ENCODE measurements at regions not wholly inside any gene's neighbourhood (a gene's known extent, or its start where the extent isn't known, plus 50 kb on each side); places are given as distances from the start of the nearest gene placed in this dataset.
"Not testable (repeated sequence)": the region's sequence is repeated elsewhere in the genome, so short reads cannot be mapped to it uniquely, and the experiment has no call there.

- Histone ChIP-seq H3K14ac (ENCODE audit: insufficient read depth, low read length) (no peak overlapping the region), H2BK20ac (ENCODE audit: low read depth, low read length, poor library complexity, severe bottlenecking) (no peak overlapping the region), H3K18ac (ENCODE audit: insufficient read length, low read depth, low read length) (no peak overlapping the region), H3K27ac (ENCODE audit: insufficient read length, low read depth, low read length) (no peak overlapping the region), H2BK5ac (ENCODE audit: insufficient read length, low read length) (no peak overlapping the region), H2BK120ac (ENCODE audit: low read depth, low read length, poor library complexity, severe bottlenecking) (no peak overlapping the region), H4K20me1 (ENCODE audit: control insufficient read depth, insufficient read depth, insufficient read length) (no peaks in the 10 kb centered on the region), H3K4me1 (ENCODE audit: insufficient read depth, low read length) (no peaks in the 10 kb centered on the region), H4K91ac (ENCODE audit: insufficient read length, low read depth, low read length) (no peak overlapping the region), H3K23ac (ENCODE audit: insufficient read length, low read depth, low read length) (no peak overlapping the region), H3K4ac (ENCODE audit: low read depth, low read length) (no peak overlapping the region), H3K9ac (ENCODE audit: extremely low read depth, insufficient read length, low read length) (no peak overlapping the region), H4K8ac (replicated peaks; ENCODE audit: insufficient read length, low read depth, low read length) (no peak overlapping the region), H2BK12ac (ENCODE audit: insufficient read length, low read depth, low read length) (no peak overlapping the region), H2BK15ac (ENCODE audit: low read depth, low read length) (no peak overlapping the region), H3K9me3 (ENCODE audit: control insufficient read depth, low read depth, low read length) (peaks cover 97% of the 10 kb centered on the region), H3K56ac (ENCODE audit: insufficient read length, low read depth, low read length) (no peak overlapping the region), H4K5ac (ENCODE audit: insufficient read length, low read depth, low read length) (no peak overlapping the region), H3K4me2 (ENCODE audit: insufficient read depth, insufficient read length, low read length) (no peak overlapping the region), H2AFZ (ENCODE audit: low read length) (no peak overlapping the region), H3T11ph (ENCODE audit: low read length) (no peak overlapping the region), H3K27me3 (ENCODE audit: insufficient read depth, low read length) (no peaks in the 10 kb centered on the region), H3K79me1 (ENCODE audit: insufficient read depth, low read depth, low read length, poor library complexity, severe bottlenecking) (no peaks in the 10 kb centered on the region), H2AK5ac (ENCODE audit: insufficient read length, low read length) (no peak overlapping the region), H3K79me2 (ENCODE audit: insufficient read depth, low read length) (no peaks in the 10 kb centered on the region), H3K23me2 (ENCODE audit: insufficient read length, low read depth, low read length, poor library complexity, severe bottlenecking) (no peaks in the 10 kb centered on the region)
- 100% methylated on average over 3 of the region's 8 CpGs for WGBS (ENCODE audit: extremely low coverage, insufficient read length, low lambda C conversion rate)
- Mint-ChIP-seq H3K36me3 (ENCODE audit: insufficient read depth in 1 of 3, low read depth in 3 of 3) (peaks cover 10 to 25% (median 24%) of the 10 kb centered on the region in 3 experiments; a peak in 6 of 7 replicates), H3K27ac (no peak overlapping the region), H3K4me1 (no peaks in the 10 kb centered on the region), H3K4me3 (no peak overlapping the region), H3K27me3 (ENCODE audit: low read depth) (no peaks in the 10 kb centered on the region; the same call in 1 of the 2 replicates), H3K9me3 (peaks cover 93 to 94% of the 10 kb centered on the region in 2 experiments)
- DNase-seq: no peak
- no peak for TF ChIP-seq CTCF (conservative IDR thresholded peaks at IDR 0.05)
Measured at GRCh38 chr13:19074519-19074918, 107.1 kb downstream of the TUBA3C start.

GRCh38 chr13:19074106-19074505 is 107.5 kb downstream of the TUBA3C start:
- H3K27me3 ChIP-seq (ENCODE audit: insufficient read depth, low read length); H3K27me3 Mint-ChIP-seq (ENCODE audit: low read depth); DNase-seq; H2BK20ac ChIP-seq (ENCODE audit: low read depth, low read length, poor library complexity, severe bottlenecking); H4K91ac ChIP-seq (ENCODE audit: insufficient read length, low read depth, low read length); H3K9ac ChIP-seq (ENCODE audit: extremely low read depth, insufficient read length, low read length); H4K8ac ChIP-seq (replicated peaks; ENCODE audit: insufficient read length, low read depth, low read length); H3K27ac ChIP-seq (ENCODE audit: insufficient read length, low read depth, low read length); H2BK12ac ChIP-seq (ENCODE audit: insufficient read length, low read depth, low read length); H4K5ac ChIP-seq (ENCODE audit: insufficient read length, low read depth, low read length); H3K14ac ChIP-seq (ENCODE audit: insufficient read depth, low read length); H3K4me1 Mint-ChIP-seq; H3K4me1 ChIP-seq (ENCODE audit: insufficient read depth, low read length); H2BK120ac ChIP-seq (ENCODE audit: low read depth, low read length, poor library complexity, severe bottlenecking); H2AFZ ChIP-seq (ENCODE audit: low read length); H3K56ac ChIP-seq (ENCODE audit: insufficient read length, low read depth, low read length); H3K4me2 ChIP-seq (ENCODE audit: insufficient read depth, insufficient read length, low read length); H3K23ac ChIP-seq (ENCODE audit: insufficient read length, low read depth, low read length); H3K79me2 ChIP-seq (ENCODE audit: insufficient read depth, low read length); H3K23me2 ChIP-seq (ENCODE audit: insufficient read length, low read depth, low read length, poor library complexity, severe bottlenecking); H3K79me1 ChIP-seq (ENCODE audit: insufficient read depth, low read depth, low read length, poor library complexity, severe bottlenecking); H4K20me1 ChIP-seq (ENCODE audit: control insufficient read depth, insufficient read depth, insufficient read length); H3T11ph ChIP-seq (ENCODE audit: low read length); H3K18ac ChIP-seq (ENCODE audit: insufficient read length, low read depth, low read length); H2BK5ac ChIP-seq (ENCODE audit: insufficient read length, low read length); H3K27ac Mint-ChIP-seq; H2AK5ac ChIP-seq (ENCODE audit: insufficient read length, low read length); H3K4ac ChIP-seq (ENCODE audit: low read depth, low read length); H2BK15ac ChIP-seq (ENCODE audit: low read depth, low read length); H3K4me3 Mint-ChIP-seq: not testable (repeated sequence)
- whole genome bisulfite sequencing (ENCODE audit: extremely low coverage, insufficient read length, low lambda C conversion rate): no CpG with 5 or more reads among the region's 6 CpGs
- peaks cover 10 to 25% (median 23%) of the 10 kb centered on the region in 3 experiments; a peak in 6 of 7 replicates for H3K36me3 Mint-ChIP-seq (ENCODE audit: insufficient read depth in 1 of 3, low read depth in 3 of 3)
- H3K9me3 ChIP-seq (ENCODE audit: control insufficient read depth, low read depth, low read length): peaks cover 97% of the 10 kb centered on the region
- H3K9me3 Mint-ChIP-seq: peaks cover 91 to 92% of the 10 kb centered on the region in 2 experiments
